ENCODE measurements at regions not wholly inside any gene's neighbourhood (a gene's known extent, or its start where the extent isn't known, plus 50 kb on each side); places are given as distances from the start of the nearest gene placed in this dataset.
A peak's percentile ranks its signal among the peaks of the same experiment; 100 is the strongest.

GRCh38 chr12:111093428-111094142, 173.2 kb upstream of the MYL2 start:
- POLR2A ChIA-PET: no interaction called here
- no peaks in the 10 kb centered on the region for H3K36me3 Mint-ChIP-seq
- H3K27ac Mint-ChIP-seq: no peak overlapping the region
- peaks cover 20% of the 10 kb centered on the region for H3K27me3 Mint-ChIP-seq
- no peak for DNase-seq
- ATAC-seq (ENCODE audit: low read depth): peak; percentile 78
- H3K4me1 Mint-ChIP-seq: peaks cover 15% of the 10 kb centered on the region
- peak overlapping the region; percentile 35 for H3K4me3 Mint-ChIP-seq
- no peaks in the 10 kb centered on the region for H3K9me3 Mint-ChIP-seq

DNA sequence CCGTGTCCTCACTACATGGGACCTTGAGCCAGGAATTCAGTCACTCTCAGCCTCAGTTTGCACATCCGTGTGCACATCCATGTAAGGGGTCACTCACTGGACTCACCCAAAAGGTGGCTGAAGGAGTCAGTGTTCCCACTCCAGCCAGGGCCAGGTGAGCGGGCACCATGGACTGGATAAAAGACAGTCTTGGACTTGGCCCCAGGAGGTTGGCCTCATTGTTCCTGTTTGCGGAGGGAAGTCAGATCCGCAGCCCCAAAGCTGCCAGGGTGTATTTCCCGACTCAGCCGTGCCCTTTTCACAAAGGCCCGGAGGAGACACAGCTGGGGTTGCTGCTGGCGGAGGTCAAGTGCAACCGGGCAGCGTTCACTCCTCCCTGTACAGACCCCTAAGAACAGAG, 170.7 kb upstream of the MYL2 start:
- ATAC-seq (ENCODE audit: low read depth) (no peak), DNase-seq (no peak)
- Mint-ChIP-seq H3K9me3 (no peaks in the 10 kb centered on the region), H3K27me3 (peaks cover 18% of the 10 kb centered on the region), H3K4me1 (peaks cover 15% of the 10 kb centered on the region), H3K4me3 (no peak overlapping the region), H3K36me3 (no peaks in the 10 kb centered on the region), H3K27ac (no peak overlapping the region)
- POLR2A ChIA-PET: no interaction called here

- Mint-ChIP-seq H3K27ac (no peak overlapping the region), H3K27me3 (peaks cover 18% of the 10 kb centered on the region)
These were observed 169.2 kb upstream of the MYL2 start for GRCh38 chr12:111089616-111090015.

GRCh38 chr12:111088409-111088808, 168.0 kb upstream of the MYL2 start:
- ATAC-seq (ENCODE audit: low read depth): no peak
- H3K36me3 Mint-ChIP-seq: no peaks in the 10 kb centered on the region
- peaks cover 6% of the 10 kb centered on the region for H3K4me1 Mint-ChIP-seq
- DNase-seq: no peak
- H3K27me3 Mint-ChIP-seq: peaks cover 17% of the 10 kb centered on the region
- H3K4me3 Mint-ChIP-seq: no peak overlapping the region
- POLR2A ChIA-PET: no interaction called here
- no peaks in the 10 kb centered on the region for H3K9me3 Mint-ChIP-seq
- H3K27ac Mint-ChIP-seq: no peak overlapping the region

More at GRCh38 chr12:111089616-111090015, 169.2 kb upstream of the MYL2 start:
- Mint-ChIP-seq H3K4me1 (peaks cover 12% of the 10 kb centered on the region), H3K36me3 (no peaks in the 10 kb centered on the region), H3K9me3 (no peaks in the 10 kb centered on the region), H3K4me3 (no peak overlapping the region)
- DNase-seq: no peak
- ATAC-seq (ENCODE audit: low read depth): no peak
- POLR2A ChIA-PET: no interaction called here

- H3K4me3 Mint-ChIP-seq: no peak overlapping the region
- H3K9me3 Mint-ChIP-seq: no peaks in the 10 kb centered on the region
- H3K27ac Mint-ChIP-seq: no peak overlapping the region
- POLR2A ChIA-PET: no interaction called here
- H3K4me1 Mint-ChIP-seq: peaks cover 2% of the 10 kb centered on the region
- H3K36me3 Mint-ChIP-seq: no peaks in the 10 kb centered on the region
- H3K27me3 Mint-ChIP-seq: peaks cover 15% of the 10 kb centered on the region
- DNase-seq (no peak), ATAC-seq (ENCODE audit: low read depth) (no peak)
These were observed 166.7 kb upstream of the MYL2 start for GRCh38 chr12:111086947-111087700.

DNA sequence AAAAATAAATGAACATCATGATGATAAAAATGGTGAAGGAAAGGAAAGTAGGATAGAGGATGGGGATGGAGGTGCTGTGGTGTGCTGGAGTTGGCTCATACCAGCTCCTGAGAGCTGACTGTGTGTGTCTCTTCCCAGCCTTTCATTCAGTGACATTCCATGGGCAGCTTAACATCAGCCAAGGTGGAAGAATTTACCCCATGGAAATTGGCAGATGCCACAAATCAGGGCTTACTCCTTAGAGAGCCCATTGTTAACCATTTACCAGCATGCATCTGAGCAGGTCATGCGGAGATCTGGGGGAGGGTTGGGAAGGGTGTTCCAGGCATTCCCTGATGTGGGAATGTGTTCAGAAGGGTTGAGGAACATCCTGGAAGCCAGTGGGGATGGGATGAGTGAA, 164.7 kb upstream of the MYL2 start:
- H3K9me3 Mint-ChIP-seq: no peaks in the 10 kb centered on the region
- H3K4me3 Mint-ChIP-seq: no peak overlapping the region
- H3K27ac Mint-ChIP-seq: no peak overlapping the region
- peaks cover 2% of the 10 kb centered on the region for H3K4me1 Mint-ChIP-seq
- H3K27me3 Mint-ChIP-seq: peaks cover 13% of the 10 kb centered on the region
- DNase-seq (no peak), ATAC-seq (ENCODE audit: low read depth) (no peak)
- POLR2A ChIA-PET: no interaction called here
- H3K36me3 Mint-ChIP-seq: no peaks in the 10 kb centered on the region

DNA sequence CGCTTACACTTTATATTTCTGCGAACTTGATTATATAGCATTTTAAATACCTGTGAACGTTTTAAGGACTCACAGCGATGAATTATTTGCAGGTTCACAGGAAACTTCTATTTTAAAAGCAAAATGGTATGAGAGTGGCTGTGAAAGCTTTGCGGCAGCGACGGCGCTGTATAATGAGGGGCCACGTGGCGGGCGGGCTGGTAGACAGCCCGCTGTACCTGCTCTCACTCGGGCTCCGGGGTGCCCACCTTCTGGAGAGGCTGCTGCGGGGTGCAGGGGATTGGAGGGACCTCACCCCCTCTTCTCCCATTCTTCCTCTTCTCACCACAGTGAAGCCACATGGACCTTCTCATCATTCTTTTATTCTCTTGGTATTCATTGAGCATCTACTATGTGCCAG, 164.2 kb upstream of the MYL2 start:
- POLR2A ChIA-PET: no interaction called here
- Mint-ChIP-seq H3K27ac (no peak overlapping the region), H3K27me3 (peaks cover 13% of the 10 kb centered on the region), H3K4me1 (peaks cover 2% of the 10 kb centered on the region), H3K36me3 (no peaks in the 10 kb centered on the region), H3K4me3 (no peak overlapping the region), H3K9me3 (no peaks in the 10 kb centered on the region)
- no peak for ATAC-seq (ENCODE audit: low read depth)
- no peak for DNase-seq

DNA sequence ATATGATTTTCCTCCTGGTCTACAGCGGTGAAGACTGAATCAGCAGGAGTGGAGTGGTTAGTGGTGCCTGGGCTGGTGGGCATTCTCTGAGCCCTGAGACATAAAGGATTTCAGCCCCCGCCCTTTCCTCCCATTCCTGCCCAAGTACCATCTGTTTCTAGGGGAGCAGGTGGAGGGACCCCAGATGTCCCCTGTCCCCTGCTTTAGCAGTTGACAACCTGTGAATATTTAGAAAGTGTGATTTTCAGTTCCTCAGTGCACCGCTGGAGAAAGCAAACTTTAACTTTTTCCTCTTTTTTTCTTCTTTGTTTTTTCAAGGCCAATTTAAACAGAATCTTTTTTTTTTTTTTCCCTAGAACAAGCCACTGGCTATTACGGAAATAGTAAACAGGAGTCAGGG, 163.8 kb upstream of the MYL2 start:
- POLR2A ChIA-PET: no interaction called here
- Mint-ChIP-seq H3K4me3 (no peak overlapping the region), H3K4me1 (peaks cover 2% of the 10 kb centered on the region), H3K9me3 (no peaks in the 10 kb centered on the region), H3K27ac (no peak overlapping the region), H3K36me3 (no peaks in the 10 kb centered on the region), H3K27me3 (peaks cover 13% of the 10 kb centered on the region)
- DNase-seq (no peak), ATAC-seq (ENCODE audit: low read depth) (no peak)

GRCh38 chr12:111081600-111081999, 161.2 kb upstream of the MYL2 start:
- no peak overlapping the region for H3K27ac Mint-ChIP-seq
- peaks cover 5% of the 10 kb centered on the region for H3K4me1 Mint-ChIP-seq

DNA sequence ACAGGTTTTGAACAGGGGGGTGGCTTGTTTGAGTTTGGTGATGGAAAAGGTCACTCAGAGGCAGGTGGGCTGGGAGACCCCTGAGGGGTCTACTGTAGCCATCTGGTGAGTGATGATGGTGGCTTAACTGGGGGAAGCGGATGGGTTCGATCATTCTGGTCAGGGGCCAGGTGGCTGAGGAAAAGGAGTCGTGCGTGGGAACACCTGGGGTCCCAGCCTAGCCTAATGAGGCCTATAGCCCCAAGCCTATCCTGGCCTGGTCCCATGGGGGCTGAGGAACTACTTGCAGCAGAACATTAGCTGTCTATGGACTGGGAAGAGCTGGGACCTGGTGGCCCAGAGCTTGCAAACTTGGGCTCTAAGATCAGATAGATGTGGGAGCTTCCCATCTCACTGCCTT, 158.4 kb upstream of the MYL2 start:
- POLR2A ChIA-PET: interaction anchor here (0.6 kb wide), 1 partner anchor 66 kb away, joined by 3 read pairs; no protein-coding TSS in a partner anchor
- DNase-seq (no peak), ATAC-seq (ENCODE audit: low read depth) (no peak)
- Mint-ChIP-seq H3K27ac (no peak overlapping the region), H3K4me1 (peaks cover 13% of the 10 kb centered on the region), H3K4me3 (no peak overlapping the region), H3K27me3 (peaks cover 8% of the 10 kb centered on the region), H3K9me3 (no peaks in the 10 kb centered on the region), H3K36me3 (no peaks in the 10 kb centered on the region)

More at GRCh38 chr12:111081600-111081999, 161.2 kb upstream of the MYL2 start:
- POLR2A ChIA-PET: no interaction called here
- H3K27me3 Mint-ChIP-seq: peaks cover 13% of the 10 kb centered on the region
- DNase-seq (no peak), ATAC-seq (ENCODE audit: low read depth) (no peak)
- H3K36me3 Mint-ChIP-seq: no peaks in the 10 kb centered on the region
- H3K9me3 Mint-ChIP-seq: no peaks in the 10 kb centered on the region
- H3K4me3 Mint-ChIP-seq: no peak overlapping the region

GRCh38 chr12:111076611-111077451, 156.5 kb upstream of the MYL2 start:
- Mint-ChIP-seq H3K27me3 (peaks cover 4% of the 10 kb centered on the region), H3K36me3 (peaks cover 2% of the 10 kb centered on the region), H3K4me1 (peaks cover 12% of the 10 kb centered on the region), H3K4me3 (no peak overlapping the region), H3K9me3 (peaks cover under 1% of the 10 kb centered on the region), H3K27ac (no peak overlapping the region)
- DNase-seq (no peak), ATAC-seq (ENCODE audit: low read depth) (no peak)
- POLR2A ChIA-PET: no interaction called here

- H3K9me3 Mint-ChIP-seq: peaks cover 1% of the 10 kb centered on the region
- H3K27ac Mint-ChIP-seq: no peak overlapping the region
- DNase-seq (no peak), ATAC-seq (ENCODE audit: low read depth) (no peak)
- H3K4me3 Mint-ChIP-seq: no peak overlapping the region
- POLR2A ChIA-PET: no interaction called here
- H3K27me3 Mint-ChIP-seq: peaks cover 4% of the 10 kb centered on the region
- peaks cover 2% of the 10 kb centered on the region for H3K36me3 Mint-ChIP-seq
- peaks cover 12% of the 10 kb centered on the region for H3K4me1 Mint-ChIP-seq
These were observed 155.8 kb upstream of the MYL2 start for GRCh38 chr12:111076199-111076598.

DNA sequence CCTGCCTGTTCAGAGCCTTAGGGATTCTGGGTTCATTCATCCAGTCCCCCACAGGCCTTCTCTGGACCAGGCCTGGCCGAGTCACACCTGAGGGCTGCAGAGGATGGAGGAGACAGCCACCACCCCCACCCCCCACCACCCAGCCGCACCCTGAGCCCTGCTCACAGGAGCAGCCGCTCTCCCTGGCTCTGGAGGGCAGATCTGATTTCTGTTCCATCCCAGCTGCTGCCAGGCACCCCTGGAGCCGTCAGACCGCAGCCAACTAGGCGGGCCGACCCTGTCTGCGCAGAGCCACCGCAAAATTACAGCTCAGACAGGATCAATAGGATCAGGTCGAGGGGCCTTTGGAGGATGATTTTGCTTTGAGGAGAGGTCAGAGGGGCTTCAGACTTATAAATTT, 154.6 kb upstream of the MYL2 start:
- DNase-seq (no peak), ATAC-seq (ENCODE audit: low read depth) (no peak)
- H3K36me3 Mint-ChIP-seq: peaks cover 3% of the 10 kb centered on the region
- H3K27me3 Mint-ChIP-seq: peaks cover 7% of the 10 kb centered on the region
- POLR2A ChIA-PET: interaction anchor here (1.0 kb wide), 1 partner anchor 18 kb away, joined by 6 read pairs; no protein-coding TSS in a partner anchor
- H3K27ac Mint-ChIP-seq: peak overlapping the region; percentile 78
- H3K4me3 Mint-ChIP-seq: peak overlapping the region; percentile 16
- H3K9me3 Mint-ChIP-seq: peaks cover 1% of the 10 kb centered on the region
- H3K4me1 Mint-ChIP-seq: peaks cover 12% of the 10 kb centered on the region

Measured in activated naive CD8-positive, alpha-beta T cell treated with anti-CD3 and anti-CD28 coated beads, Interleukin-2, amount 10 ng/mL, durations not matched to agents 7 days and 5 days (primary cell).